ENCODE measurements at regions not wholly inside any gene's neighbourhood (a gene's known extent, or its start where the extent isn't known, plus 50 kb on each side); places are given as distances from the start of the nearest gene placed in this dataset.

- no peak overlapping the region for H3K4me2 ChIP-seq (ENCODE audit: low read length)
- H3K79me2 ChIP-seq (ENCODE audit: low read length) = no peaks in the 10 kb centered on the region
- no peaks in the 10 kb centered on the region for H4K20me1 ChIP-seq (ENCODE audit: insufficient read depth, low read length)
- TF ChIP-seq, protein P1, sequence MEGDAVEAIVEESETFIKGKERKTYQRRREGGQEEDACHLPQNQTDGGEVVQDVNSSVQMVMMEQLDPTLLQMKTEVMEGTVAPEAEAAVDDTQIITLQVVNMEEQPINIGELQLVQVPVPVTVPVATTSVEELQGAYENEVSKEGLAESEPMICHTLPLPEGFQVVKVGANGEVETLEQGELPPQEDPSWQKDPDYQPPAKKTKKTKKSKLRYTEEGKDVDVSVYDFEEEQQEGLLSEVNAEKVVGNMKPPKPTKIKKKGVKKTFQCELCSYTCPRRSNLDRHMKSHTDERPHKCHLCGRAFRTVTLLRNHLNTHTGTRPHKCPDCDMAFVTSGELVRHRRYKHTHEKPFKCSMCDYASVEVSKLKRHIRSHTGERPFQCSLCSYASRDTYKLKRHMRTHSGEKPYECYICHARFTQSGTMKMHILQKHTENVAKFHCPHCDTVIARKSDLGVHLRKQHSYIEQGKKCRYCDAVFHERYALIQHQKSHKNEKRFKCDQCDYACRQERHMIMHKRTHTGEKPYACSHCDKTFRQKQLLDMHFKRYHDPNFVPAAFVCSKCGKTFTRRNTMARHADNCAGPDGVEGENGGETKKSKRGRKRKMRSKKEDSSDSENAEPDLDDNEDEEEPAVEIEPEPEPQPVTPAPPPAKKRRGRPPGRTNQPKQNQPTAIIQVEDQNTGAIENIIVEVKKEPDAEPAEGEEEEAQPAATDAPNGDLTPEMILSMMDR (IDR thresholded peaks at IDR 0.05; ENCODE audit: low read depth, low read length) = no peak
- no peak for TF ChIP-seq EZH2phosphoT487 (IDR thresholded peaks at IDR 0.05; ENCODE audit: low read depth)
- no peak overlapping the region for H2AFZ ChIP-seq (ENCODE audit: low read depth, low read length)
- no peaks in the 10 kb centered on the region for H3K9me3 ChIP-seq (ENCODE audit: insufficient read depth, low read length)
- H3K27ac ChIP-seq (ENCODE audit: low read length) = no peak overlapping the region
- H3K9ac ChIP-seq (ENCODE audit: low read length) = no peak overlapping the region
- H3K27me3 ChIP-seq (ENCODE audit: low read depth, low read length) = peaks cover 12% of the 10 kb centered on the region; the same call in 1 of the 2 replicates
- H3K4me1 ChIP-seq (ENCODE audit: low read length) = no peaks in the 10 kb centered on the region
- no peak overlapping the region for H3K4me3 ChIP-seq (ENCODE audit: low read length)
- H3K36me3 ChIP-seq (replicated peaks; ENCODE audit: low read depth, low read length) = no peaks in the 10 kb centered on the region
Observed at GRCh38 chr2:41881249-41881648, 166.6 kb upstream of the PKDCC start.

DNA sequence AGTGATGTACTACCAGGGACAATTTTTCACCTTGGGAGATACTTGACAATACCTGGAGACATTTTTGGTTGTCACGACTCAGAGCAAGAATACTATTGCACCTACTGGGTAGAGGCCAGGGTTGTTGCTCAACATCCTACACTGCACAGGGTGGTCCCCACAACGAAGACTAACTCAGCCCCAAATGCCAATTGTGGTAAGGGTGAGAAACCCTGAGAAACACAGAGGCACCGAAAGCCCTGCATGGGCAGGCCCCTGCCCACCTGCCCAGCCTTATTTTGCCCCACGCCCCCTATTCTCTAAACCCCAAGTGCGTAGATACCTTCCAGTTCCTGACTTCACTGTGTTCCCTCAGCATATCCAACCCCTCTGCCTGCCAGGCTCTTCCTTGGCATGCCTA lies 163.1 kb upstream of the PKDCC start:
- Histone ChIP-seq H3K9me3 (ENCODE audit: insufficient read depth, low read length) (no peaks in the 10 kb centered on the region), H2AFZ (ENCODE audit: low read depth, low read length) (no peak overlapping the region), H3K36me3 (replicated peaks; ENCODE audit: low read depth, low read length) (no peaks in the 10 kb centered on the region), H4K20me1 (ENCODE audit: insufficient read depth, low read length) (no peaks in the 10 kb centered on the region), H3K79me2 (ENCODE audit: low read length) (no peaks in the 10 kb centered on the region), H3K27ac (ENCODE audit: low read length) (no peak overlapping the region), H3K9ac (ENCODE audit: low read length) (no peak overlapping the region), H3K27me3 (ENCODE audit: low read depth, low read length) (peaks cover 17% of the 10 kb centered on the region; the same call in 1 of the 2 replicates), H3K4me2 (ENCODE audit: low read length) (no peak overlapping the region), H3K4me1 (ENCODE audit: low read length) (no peaks in the 10 kb centered on the region), H3K4me3 (ENCODE audit: low read length) (no peak overlapping the region)
- TF ChIP-seq, protein P1 (IDR thresholded peaks at IDR 0.05; ENCODE audit: low read depth, low read length) = no peak
- TF ChIP-seq EZH2phosphoT487 (IDR thresholded peaks at IDR 0.05; ENCODE audit: low read depth) = no peak

DNA sequence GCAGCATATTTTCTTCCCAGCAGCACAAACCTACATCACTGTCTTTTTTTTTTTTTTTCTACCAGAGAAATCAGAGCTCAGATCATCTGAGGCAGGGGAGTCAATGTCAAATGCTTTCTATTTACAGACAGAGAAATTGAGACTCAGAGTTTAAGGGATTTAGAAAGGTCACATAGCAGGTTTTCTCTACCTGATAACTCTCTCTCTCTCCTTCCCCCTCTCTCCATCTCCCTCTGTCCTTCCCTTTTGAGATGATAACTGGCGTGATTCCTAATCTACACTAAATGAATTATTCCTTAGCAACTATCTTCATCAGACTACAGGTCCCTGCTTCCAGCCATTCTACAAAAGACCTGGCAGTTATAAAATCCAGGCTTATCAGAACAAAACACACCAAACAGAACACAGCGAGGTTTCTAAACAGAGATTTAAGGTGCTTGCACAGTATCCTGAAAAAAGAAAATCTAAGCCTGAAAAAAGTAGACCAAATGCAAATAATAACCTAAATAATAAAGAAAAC lies 161.6 kb upstream of the PKDCC start:
- H3K36me3 ChIP-seq (replicated peaks; ENCODE audit: low read depth, low read length) = no peaks in the 10 kb centered on the region
- peaks cover 23% of the 10 kb centered on the region for H3K27me3 ChIP-seq (ENCODE audit: low read depth, low read length)
- TF ChIP-seq, protein P1 (IDR thresholded peaks at IDR 0.05; ENCODE audit: low read depth, low read length) = no peak
- no peak for TF ChIP-seq EZH2phosphoT487 (IDR thresholded peaks at IDR 0.05; ENCODE audit: low read depth)
- H4K20me1 ChIP-seq (ENCODE audit: insufficient read depth, low read length) = no peaks in the 10 kb centered on the region
- no peaks in the 10 kb centered on the region for H3K4me1 ChIP-seq (ENCODE audit: low read length)
- H3K4me3 ChIP-seq (ENCODE audit: low read length) = no peak overlapping the region
- no peak overlapping the region for H3K9ac ChIP-seq (ENCODE audit: low read length)
- H3K9me3 ChIP-seq (ENCODE audit: insufficient read depth, low read length) = no peaks in the 10 kb centered on the region
- no peaks in the 10 kb centered on the region for H3K79me2 ChIP-seq (ENCODE audit: low read length)
- no peak overlapping the region for H3K4me2 ChIP-seq (ENCODE audit: low read length)
- H2AFZ ChIP-seq (ENCODE audit: low read depth, low read length) = no peak overlapping the region
- H3K27ac ChIP-seq (ENCODE audit: low read length) = no peak overlapping the region

GRCh38 chr2:41886757-41887156 lies 161.1 kb upstream of the PKDCC start:
- Histone ChIP-seq H3K27ac (ENCODE audit: low read length) (no peak overlapping the region), H3K4me2 (ENCODE audit: low read length) (no peak overlapping the region), H3K4me1 (ENCODE audit: low read length) (no peaks in the 10 kb centered on the region), H2AFZ (ENCODE audit: low read depth, low read length) (no peak overlapping the region), H4K20me1 (ENCODE audit: insufficient read depth, low read length) (no peaks in the 10 kb centered on the region), H3K79me2 (ENCODE audit: low read length) (no peaks in the 10 kb centered on the region), H3K36me3 (replicated peaks; ENCODE audit: low read depth, low read length) (no peaks in the 10 kb centered on the region), H3K4me3 (ENCODE audit: low read length) (no peak overlapping the region), H3K9me3 (ENCODE audit: insufficient read depth, low read length) (no peaks in the 10 kb centered on the region), H3K9ac (ENCODE audit: low read length) (no peak overlapping the region), H3K27me3 (ENCODE audit: low read depth, low read length) (peaks cover 24% of the 10 kb centered on the region)
- TF ChIP-seq, protein P1 (IDR thresholded peaks at IDR 0.05; ENCODE audit: low read depth, low read length) = no peak
- TF ChIP-seq EZH2phosphoT487 (IDR thresholded peaks at IDR 0.05; ENCODE audit: low read depth) = no peak
